HG02852 (cell line): ENCODE measurements at regions not wholly inside any gene's neighbourhood (a gene's known extent, or its start where the extent isn't known, plus 50 kb on each side); places are given as distances from the start of the nearest gene placed in this dataset.

Source experiments
- ATAC-seq: cut with Tn5 transposase; IDR thresholded peaks from one replicate; pipeline ENCODE4 v1.9.1; 2021; ENCODE audit warnings: mild to moderate bottlenecking, moderate library complexity; ENCODE audit not compliant: unreplicated experiment

GRCh38 chr2:121860033-121860757 is 104.7 kb downstream of the TSN start:
- ATAC-seq = no peak

- ATAC-seq = no peak
These were observed 105.3 kb downstream of the TSN start for GRCh38 chr2:121860758-121861227.

GRCh38 chr2:121862286-121862685 is 106.8 kb downstream of the TSN start:
- no peak for ATAC-seq

- no peak for ATAC-seq
These were observed 110.5 kb downstream of the TSN start for GRCh38 chr2:121865914-121866313.

GRCh38 chr2:121866789-121867188 is 111.3 kb downstream of the TSN start:
- no peak for ATAC-seq

GRCh38 chr2:121868652-121869051 is 113.2 kb downstream of the TSN start:
- ATAC-seq = no peak

- ATAC-seq = no peak
These were observed 113.9 kb downstream of the TSN start for GRCh38 chr2:121869363-121869762.

GRCh38 chr2:121869873-121870272 is 114.4 kb downstream of the TSN start:
- ATAC-seq = no peak

GRCh38 chr2:121872651-121873050 is 117.2 kb downstream of the TSN start:
- no peak for ATAC-seq

GRCh38 chr2:121873864-121874263 is 118.4 kb downstream of the TSN start:
- ATAC-seq = no peak

GRCh38 chr2:121875585-121876185 is 120.2 kb downstream of the TSN start:
- no peak for ATAC-seq

GRCh38 chr2:121877366-121877765 is 121.9 kb downstream of the TSN start:
- ATAC-seq = no peak

GRCh38 chr2:121880283-121880682 is 124.8 kb downstream of the TSN start:
- no peak for ATAC-seq

GRCh38 chr2:121881038-121881437 is 125.6 kb downstream of the TSN start:
- ATAC-seq = no peak

- no peak for ATAC-seq
These were observed 126.5 kb downstream of the TSN start for GRCh38 chr2:121881950-121882349.

- ATAC-seq = no peak
These were observed 128.6 kb downstream of the TSN start for GRCh38 chr2:121884078-121884477.

- no peak for ATAC-seq
These were observed 129.1 kb downstream of the TSN start for GRCh38 chr2:121884511-121884921.

- ATAC-seq = no peak
These were observed 130.6 kb downstream of the TSN start for GRCh38 chr2:121886059-121886458.

GRCh38 chr2:121887513-121888188 is 132.2 kb downstream of the TSN start:
- ATAC-seq = peak; percentile 22

- peak; percentile 78 for ATAC-seq
These were observed 132.7 kb downstream of the TSN start for GRCh38 chr2:121888189-121888557.

- no peak for ATAC-seq
These were observed 134.6 kb downstream of the TSN start for GRCh38 chr2:121890041-121890440.
